Panc1 (cell line): ENCODE measurements at regions not wholly inside any gene's neighbourhood (a gene's known extent, or its start where the extent isn't known, plus 50 kb on each side); places are given as distances from the start of the nearest gene placed in this dataset.

Experiments used
- ATAC-seq: fragments of 200-7000 bp; cut with Tn5 transposase; 2 replicates; pipeline ENCODE4 v1.9.1; 2020; ENCODE audit warnings: mild to moderate bottlenecking, moderate library complexity
- BruUV-seq: library from RNA; stranded (reverse); fragments of 400-500 nt; replicated peaks from 2 replicates; lab custom pipeline; 2021; lab: Mats Ljungman, UMichigan
- CTCF ChIA-PET: fragments of 300-600 bp; sonication (Branson Sonifier 250); formaldehyde crosslinking; loops from one replicate; lab custom pipeline; 2022; ENCODE audit warnings: antibody characterized with exemption; lab: Charles Lee
- POLR2A ChIA-PET: fragments of 300-600 bp; sonication (Branson Sonifier 250); formaldehyde crosslinking; loops from one replicate; lab custom pipeline; 2022; ENCODE audit warnings: antibody characterized with exemption; lab: Charles Lee
- DNase-seq: peaks from one replicate; pipeline ENCODE4 v3.0.0-alpha.2; 2010; ENCODE audit warnings: low read depth, low spot score
- H3K27ac ChIP-seq: 2 replicates; pipeline ENCODE4 v1.5.1; 2011; ENCODE audit warnings: mild to moderate bottlenecking, low read length, inconsistent platforms
- H3K27me3 ChIP-seq: fragments of 200-500 bp; sonication (Bioruptor generic); 2 replicates; pipeline ENCODE4 v1.6.0; 2014; ENCODE audit warnings: low read length, inconsistent platforms; ENCODE audit not compliant: control insufficient read depth, insufficient read depth
- H3K36me3 ChIP-seq: fragments of 200-500 bp; sonication (Bioruptor generic); 2 replicates; pipeline ENCODE4 v1.5.1; 2014; ENCODE audit warnings: inconsistent platforms, mild to moderate bottlenecking, low read length, moderate library complexity; ENCODE audit not compliant: control insufficient read depth, insufficient read depth
- H3K4me1 ChIP-seq: 2 replicates; pipeline ENCODE4 v1.5.1; 2011; ENCODE audit warnings: inconsistent platforms, mild to moderate bottlenecking, low read length, moderate library complexity; ENCODE audit not compliant: control insufficient read depth, insufficient read depth
- H3K4me3 ChIP-seq, 2 experiments: 2 replicates each; pipeline ENCODE4 v1.5.1; 2011 to 2012; ENCODE audit warnings: low read depth in 2 of 2, low read length in 2 of 2, mild to moderate bottlenecking in 2 of 2, inconsistent platforms in 1 of 2, moderate library complexity in 1 of 2
- H3K9me3 ChIP-seq: fragments of 200-500 bp; sonication (Bioruptor generic); 2 replicates; pipeline ENCODE4 v1.5.1; 2014; ENCODE audit warnings: low read depth, mild to moderate bottlenecking, inconsistent platforms, low read length, moderate library complexity; ENCODE audit not compliant: control insufficient read depth, insufficient read depth
- CTCF ChIP-seq: fragments of 450-650 bp; IDR thresholded peaks from 2 replicates; pipeline ENCODE4 v1.5.1; 2017; ENCODE audit warnings: mild to moderate bottlenecking
- POLR2AphosphoS5 ChIP-seq: IDR thresholded peaks from 2 replicates; pipeline ENCODE4 v1.6.1; 2012; ENCODE audit warnings: mild to moderate bottlenecking, low read depth, low read length, moderate library complexity
- REST ChIP-seq, 2 experiments: IDR thresholded peaks; 2 replicates each; pipeline ENCODE4 v1.6.1; 2011 to 2012; ENCODE audit warnings: low read depth in 2 of 2, control low read depth in 1 of 2, low read length in 1 of 2, mild to moderate bottlenecking in 1 of 2, moderate library complexity in 1 of 2; ENCODE audit not compliant: insufficient read depth in 1 of 2
- SIN3A ChIP-seq: IDR thresholded peaks from 2 replicates; pipeline ENCODE4 v1.6.1; 2012; ENCODE audit warnings: low read depth, mild to moderate bottlenecking, low read length, moderate library complexity, borderline replicate concordance; ENCODE audit not compliant: insufficient read depth
- TCF7L2 ChIP-seq: IDR thresholded peaks from 2 replicates; pipeline ENCODE4 v1.6.1; 2011; ENCODE audit warnings: mild to moderate bottlenecking, low read depth, low read length, inconsistent platforms
- in situ Hi-C: cut with HindIII; loops from 2 replicates; pipeline ENCODE4 v1.10.0; 2016; ENCODE audit warnings: low sequenced_read_pairs, low pct_unique_long_range_greater_than_20kb
- intact Hi-C: fragments of 100-400 bp; cut with micrococcal nuclease; formaldehyde crosslinking; loops from one replicate; pipeline ENCODE4 v1.10.0; 2022; ENCODE audit not compliant: unreplicated experiment

- no TSS peak for BruUV-seq
- peak; percentile 52 for ATAC-seq
- no peak for DNase-seq
These were observed 162.7 kb downstream of the C9orf50 start for GRCh38 chr9:129458155-129458661.

GRCh38 chr9:129457325-129457779 is 163.5 kb downstream of the C9orf50 start:
- ATAC-seq = no peak
- peaks cover 42% of the 10 kb centered on the region for H3K4me1 ChIP-seq
- TF ChIP-seq SIN3A = no peak
- TF ChIP-seq TCF7L2 = no peak
- no peak for TF ChIP-seq REST (IDR thresholded peaks at IDR 0.05; ENCODE audit: insufficient read depth in 1 of 2, low read depth in 2 of 2, low read length in 1 of 2)
- no peak for TF ChIP-seq CTCF
- no peak for TF ChIP-seq POLR2AphosphoS5
- in situ Hi-C loops = no loop called here
- no TSS peak for BruUV-seq
- no peak overlapping the region for H3K4me3 ChIP-seq
- H3K27me3 ChIP-seq = no peaks in the 10 kb centered on the region
- ChIA-PET CTCF (no interaction called here), POLR2A (no interaction called here)
- DNase-seq = no peak
- intact Hi-C loops = no loop called here
- H3K27ac ChIP-seq = peak overlapping the region; percentile 87
- H3K36me3 ChIP-seq = no peaks in the 10 kb centered on the region
- H3K9me3 ChIP-seq = no peaks in the 10 kb centered on the region

More at GRCh38 chr9:129458155-129458661, 162.7 kb downstream of the C9orf50 start:
- ChIA-PET POLR2A (interaction anchor here (0.6 to 0.8 kb wide), 2 partner anchors 16 to 28 kb away, joined by 5 to 13 read pairs; no protein-coding TSS in a partner anchor), CTCF (no interaction called here)
- no peak overlapping the region for H3K4me3 ChIP-seq
- TF ChIP-seq CTCF (no peak), POLR2AphosphoS5 (no peak), TCF7L2 (0 out of 2 replicates have a peak, but pooled peaks have one; percentile 11)
- intact Hi-C loops = no loop called here
- H3K27ac ChIP-seq = peak overlapping the region; percentile 87
- in situ Hi-C loops = no loop called here
- H3K4me1 ChIP-seq = peaks cover 42% of the 10 kb centered on the region
- no peaks in the 10 kb centered on the region for H3K27me3 ChIP-seq
- H3K9me3 ChIP-seq = no peaks in the 10 kb centered on the region
- H3K36me3 ChIP-seq = no peaks in the 10 kb centered on the region
